ENCODE measurements at regions not wholly inside any gene's neighbourhood (a gene's known extent, or its start where the extent isn't known, plus 50 kb on each side); places are given as distances from the start of the nearest gene placed in this dataset.

GRCh38 chr21:41686664-41687063 is 80.2 kb downstream of the RIPK4 start:
- TF ChIP-seq, protein P1, sequence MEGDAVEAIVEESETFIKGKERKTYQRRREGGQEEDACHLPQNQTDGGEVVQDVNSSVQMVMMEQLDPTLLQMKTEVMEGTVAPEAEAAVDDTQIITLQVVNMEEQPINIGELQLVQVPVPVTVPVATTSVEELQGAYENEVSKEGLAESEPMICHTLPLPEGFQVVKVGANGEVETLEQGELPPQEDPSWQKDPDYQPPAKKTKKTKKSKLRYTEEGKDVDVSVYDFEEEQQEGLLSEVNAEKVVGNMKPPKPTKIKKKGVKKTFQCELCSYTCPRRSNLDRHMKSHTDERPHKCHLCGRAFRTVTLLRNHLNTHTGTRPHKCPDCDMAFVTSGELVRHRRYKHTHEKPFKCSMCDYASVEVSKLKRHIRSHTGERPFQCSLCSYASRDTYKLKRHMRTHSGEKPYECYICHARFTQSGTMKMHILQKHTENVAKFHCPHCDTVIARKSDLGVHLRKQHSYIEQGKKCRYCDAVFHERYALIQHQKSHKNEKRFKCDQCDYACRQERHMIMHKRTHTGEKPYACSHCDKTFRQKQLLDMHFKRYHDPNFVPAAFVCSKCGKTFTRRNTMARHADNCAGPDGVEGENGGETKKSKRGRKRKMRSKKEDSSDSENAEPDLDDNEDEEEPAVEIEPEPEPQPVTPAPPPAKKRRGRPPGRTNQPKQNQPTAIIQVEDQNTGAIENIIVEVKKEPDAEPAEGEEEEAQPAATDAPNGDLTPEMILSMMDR (IDR thresholded peaks at IDR 0.05; ENCODE audit: low read depth, low read length, poor library complexity, severe bottlenecking), result no peak
- TF ChIP-seq EZH2phosphoT487 (IDR thresholded peaks at IDR 0.05; ENCODE audit: borderline replicate concordance, low read length), result no peak
